ENCODE measurements at regions not wholly inside any gene's neighbourhood (a gene's known extent, or its start where the extent isn't known, plus 50 kb on each side); places are given as distances from the start of the nearest gene placed in this dataset.

DNA sequence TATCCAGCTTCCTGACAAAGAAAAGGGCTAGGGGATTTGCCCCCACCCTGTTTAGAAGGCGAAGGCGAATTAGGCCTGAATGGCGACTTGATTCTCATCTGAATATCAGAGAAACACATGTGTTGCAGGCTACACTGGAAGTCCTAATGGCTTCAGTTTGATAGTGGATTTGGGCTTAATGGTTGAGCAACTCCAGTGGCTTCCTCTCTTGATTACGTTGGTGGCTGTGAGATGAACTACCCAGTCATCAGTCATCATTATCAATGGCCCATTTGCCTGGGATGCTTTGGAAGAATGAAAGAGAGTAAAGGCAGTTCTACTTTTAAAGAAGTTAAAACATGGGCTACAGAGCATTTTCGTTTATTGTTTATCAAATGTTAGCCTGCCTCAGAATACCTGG is 60.9 kb upstream of the IL1R1 start:
- Mint-ChIP-seq H3K27ac (no peak overlapping the region), H3K9me3 (peaks cover 11% of the 10 kb centered on the region), H3K27me3 (ENCODE audit: low read depth) (no peaks in the 10 kb centered on the region), H3K36me3 (no peaks in the 10 kb centered on the region), H3K4me3 (no peak overlapping the region), H3K4me1 (peaks cover 3% of the 10 kb centered on the region; the same call in 1 of the 2 replicates)
- TF ChIP-seq, protein P1, sequence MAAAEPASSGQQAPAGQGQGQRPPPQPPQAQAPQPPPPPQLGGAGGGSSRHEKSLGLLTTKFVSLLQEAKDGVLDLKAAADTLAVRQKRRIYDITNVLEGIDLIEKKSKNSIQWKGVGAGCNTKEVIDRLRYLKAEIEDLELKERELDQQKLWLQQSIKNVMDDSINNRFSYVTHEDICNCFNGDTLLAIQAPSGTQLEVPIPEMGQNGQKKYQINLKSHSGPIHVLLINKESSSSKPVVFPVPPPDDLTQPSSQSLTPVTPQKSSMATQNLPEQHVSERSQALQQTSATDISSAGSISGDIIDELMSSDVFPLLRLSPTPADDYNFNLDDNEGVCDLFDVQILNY (CRISPR knock-in tag; IDR thresholded peaks at IDR 0.05): no peak
- TF ChIP-seq ZNF423 (CRISPR knock-in tag; IDR thresholded peaks at IDR 0.05) (no peak), JAZF1 (CRISPR knock-in tag; IDR thresholded peaks at IDR 0.05) (no peak), CBFB (CRISPR knock-in tag; IDR thresholded peaks at IDR 0.05; ENCODE audit: low read depth) (no peak), SMAD3 (CRISPR knock-in tag; IDR thresholded peaks at IDR 0.05; ENCODE audit: borderline replicate concordance) (no peak), ZNF138 (CRISPR knock-in tag; conservative IDR thresholded peaks at IDR 0.05) (no peak), TEAD1 (CRISPR knock-in tag; IDR thresholded peaks at IDR 0.05) (no peak), ELF4 (CRISPR knock-in tag; IDR thresholded peaks at IDR 0.05; ENCODE audit: low read depth) (no peak)
- TF ChIP-seq, protein P2, sequence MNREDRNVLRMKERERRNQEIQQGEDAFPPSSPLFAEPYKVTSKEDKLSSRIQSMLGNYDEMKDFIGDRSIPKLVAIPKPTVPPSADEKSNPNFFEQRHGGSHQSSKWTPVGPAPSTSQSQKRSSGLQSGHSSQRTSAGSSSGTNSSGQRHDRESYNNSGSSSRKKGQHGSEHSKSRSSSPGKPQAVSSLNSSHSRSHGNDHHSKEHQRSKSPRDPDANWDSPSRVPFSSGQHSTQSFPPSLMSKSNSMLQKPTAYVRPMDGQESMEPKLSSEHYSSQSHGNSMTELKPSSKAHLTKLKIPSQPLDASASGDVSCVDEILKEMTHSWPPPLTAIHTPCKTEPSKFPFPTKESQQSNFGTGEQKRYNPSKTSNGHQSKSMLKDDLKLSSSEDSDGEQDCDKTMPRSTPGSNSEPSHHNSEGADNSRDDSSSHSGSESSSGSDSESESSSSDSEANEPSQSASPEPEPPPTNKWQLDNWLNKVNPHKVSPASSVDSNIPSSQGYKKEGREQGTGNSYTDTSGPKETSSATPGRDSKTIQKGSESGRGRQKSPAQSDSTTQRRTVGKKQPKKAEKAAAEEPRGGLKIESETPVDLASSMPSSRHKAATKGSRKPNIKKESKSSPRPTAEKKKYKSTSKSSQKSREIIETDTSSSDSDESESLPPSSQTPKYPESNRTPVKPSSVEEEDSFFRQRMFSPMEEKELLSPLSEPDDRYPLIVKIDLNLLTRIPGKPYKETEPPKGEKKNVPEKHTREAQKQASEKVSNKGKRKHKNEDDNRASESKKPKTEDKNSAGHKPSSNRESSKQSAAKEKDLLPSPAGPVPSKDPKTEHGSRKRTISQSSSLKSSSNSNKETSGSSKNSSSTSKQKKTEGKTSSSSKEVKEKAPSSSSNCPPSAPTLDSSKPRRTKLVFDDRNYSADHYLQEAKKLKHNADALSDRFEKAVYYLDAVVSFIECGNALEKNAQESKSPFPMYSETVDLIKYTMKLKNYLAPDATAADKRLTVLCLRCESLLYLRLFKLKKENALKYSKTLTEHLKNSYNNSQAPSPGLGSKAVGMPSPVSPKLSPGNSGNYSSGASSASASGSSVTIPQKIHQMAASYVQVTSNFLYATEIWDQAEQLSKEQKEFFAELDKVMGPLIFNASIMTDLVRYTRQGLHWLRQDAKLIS (CRISPR knock-in tag; IDR thresholded peaks at IDR 0.05; ENCODE audit: borderline replicate concordance): no peak
- ChIA-PET CTCF (no interaction called here), POLR2A (no interaction called here)
- DNase-seq (ENCODE audit: low spot score) (no peak), ATAC-seq (no peak)

DNA sequence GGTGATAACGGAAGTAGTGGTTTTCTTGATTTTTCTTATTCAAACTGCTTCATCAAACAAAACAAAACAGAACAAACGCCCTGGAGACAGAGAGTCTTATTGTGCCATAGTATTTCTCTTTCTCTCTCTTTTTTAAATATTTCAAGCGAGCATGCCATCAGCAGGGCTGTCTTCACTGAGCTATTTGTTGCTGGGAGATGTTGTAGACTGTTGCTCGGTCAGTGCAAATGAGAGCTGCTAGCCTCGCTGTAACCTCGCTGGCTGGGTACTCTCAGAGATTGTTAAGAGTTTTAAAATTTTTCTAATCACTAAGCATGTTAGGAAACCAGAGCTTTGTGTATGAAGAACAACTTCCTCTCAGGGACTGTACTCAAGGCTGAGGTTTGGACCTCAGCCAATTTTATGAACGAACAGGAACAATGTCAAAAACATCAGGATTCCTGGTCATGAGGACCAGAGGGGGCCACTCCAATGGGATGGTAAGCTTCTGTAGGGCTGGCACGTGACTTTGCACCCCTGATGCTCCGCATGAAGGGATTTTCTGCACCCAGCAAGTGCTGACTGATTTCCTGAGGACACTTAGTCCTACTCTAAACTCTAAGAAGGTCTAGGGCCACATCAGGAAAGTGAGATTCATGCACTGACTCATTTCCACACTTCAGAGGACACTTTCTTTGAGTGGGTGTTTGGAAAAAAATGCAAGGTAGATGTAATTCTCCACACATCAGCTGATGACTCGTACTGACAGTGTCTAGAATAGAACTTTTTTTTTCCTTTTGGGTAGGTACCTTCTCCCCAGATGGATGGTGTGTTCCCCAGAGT is 59.8 kb upstream of the IL1R1 start:
- Mint-ChIP-seq H3K27ac (no peak overlapping the region), H3K9me3 (peaks cover 7% of the 10 kb centered on the region; the same call in 1 of the 2 replicates), H3K36me3 (no peaks in the 10 kb centered on the region), H3K27me3 (ENCODE audit: low read depth) (no peaks in the 10 kb centered on the region), H3K4me1 (peaks cover 3% of the 10 kb centered on the region; the same call in 1 of the 2 replicates), H3K4me3 (no peak overlapping the region)
- ChIA-PET CTCF (interaction anchor here (0.7 kb wide), 1 partner anchor 84 kb away, joined by 3 read pairs; no protein-coding TSS in a partner anchor), POLR2A (no interaction called here)
- ATAC-seq: no peak
- TF ChIP-seq, protein P3, sequence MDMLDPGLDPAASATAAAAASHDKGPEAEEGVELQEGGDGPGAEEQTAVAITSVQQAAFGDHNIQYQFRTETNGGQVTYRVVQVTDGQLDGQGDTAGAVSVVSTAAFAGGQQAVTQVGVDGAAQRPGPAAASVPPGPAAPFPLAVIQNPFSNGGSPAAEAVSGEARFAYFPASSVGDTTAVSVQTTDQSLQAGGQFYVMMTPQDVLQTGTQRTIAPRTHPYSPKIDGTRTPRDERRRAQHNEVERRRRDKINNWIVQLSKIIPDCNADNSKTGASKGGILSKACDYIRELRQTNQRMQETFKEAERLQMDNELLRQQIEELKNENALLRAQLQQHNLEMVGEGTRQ (CRISPR knock-in tag; IDR thresholded peaks at IDR 0.05): no peak
- no peak for TF ChIP-seq GABPB1 (CRISPR knock-in tag; IDR thresholded peaks at IDR 0.05)
- TF ChIP-seq, protein P4, sequence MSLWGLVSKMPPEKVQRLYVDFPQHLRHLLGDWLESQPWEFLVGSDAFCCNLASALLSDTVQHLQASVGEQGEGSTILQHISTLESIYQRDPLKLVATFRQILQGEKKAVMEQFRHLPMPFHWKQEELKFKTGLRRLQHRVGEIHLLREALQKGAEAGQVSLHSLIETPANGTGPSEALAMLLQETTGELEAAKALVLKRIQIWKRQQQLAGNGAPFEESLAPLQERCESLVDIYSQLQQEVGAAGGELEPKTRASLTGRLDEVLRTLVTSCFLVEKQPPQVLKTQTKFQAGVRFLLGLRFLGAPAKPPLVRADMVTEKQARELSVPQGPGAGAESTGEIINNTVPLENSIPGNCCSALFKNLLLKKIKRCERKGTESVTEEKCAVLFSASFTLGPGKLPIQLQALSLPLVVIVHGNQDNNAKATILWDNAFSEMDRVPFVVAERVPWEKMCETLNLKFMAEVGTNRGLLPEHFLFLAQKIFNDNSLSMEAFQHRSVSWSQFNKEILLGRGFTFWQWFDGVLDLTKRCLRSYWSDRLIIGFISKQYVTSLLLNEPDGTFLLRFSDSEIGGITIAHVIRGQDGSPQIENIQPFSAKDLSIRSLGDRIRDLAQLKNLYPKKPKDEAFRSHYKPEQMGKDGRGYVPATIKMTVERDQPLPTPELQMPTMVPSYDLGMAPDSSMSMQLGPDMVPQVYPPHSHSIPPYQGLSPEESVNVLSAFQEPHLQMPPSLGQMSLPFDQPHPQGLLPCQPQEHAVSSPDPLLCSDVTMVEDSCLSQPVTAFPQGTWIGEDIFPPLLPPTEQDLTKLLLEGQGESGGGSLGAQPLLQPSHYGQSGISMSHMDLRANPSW (CRISPR knock-in tag; conservative IDR thresholded peaks at IDR 0.05; ENCODE audit: low read depth): no peak
- no peak for TF ChIP-seq ZNF219 (CRISPR knock-in tag; IDR thresholded peaks at IDR 0.05; ENCODE audit: borderline replicate concordance)
- TF ChIP-seq, protein P5, sequence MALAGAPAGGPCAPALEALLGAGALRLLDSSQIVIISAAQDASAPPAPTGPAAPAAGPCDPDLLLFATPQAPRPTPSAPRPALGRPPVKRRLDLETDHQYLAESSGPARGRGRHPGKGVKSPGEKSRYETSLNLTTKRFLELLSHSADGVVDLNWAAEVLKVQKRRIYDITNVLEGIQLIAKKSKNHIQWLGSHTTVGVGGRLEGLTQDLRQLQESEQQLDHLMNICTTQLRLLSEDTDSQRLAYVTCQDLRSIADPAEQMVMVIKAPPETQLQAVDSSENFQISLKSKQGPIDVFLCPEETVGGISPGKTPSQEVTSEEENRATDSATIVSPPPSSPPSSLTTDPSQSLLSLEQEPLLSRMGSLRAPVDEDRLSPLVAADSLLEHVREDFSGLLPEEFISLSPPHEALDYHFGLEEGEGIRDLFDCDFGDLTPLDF (CRISPR knock-in tag; IDR thresholded peaks at IDR 0.05): no peak
- TF ChIP-seq ZBTB21 (CRISPR knock-in tag; IDR thresholded peaks at IDR 0.05; ENCODE audit: borderline replicate concordance): no peak
- TF ChIP-seq, protein P6, sequence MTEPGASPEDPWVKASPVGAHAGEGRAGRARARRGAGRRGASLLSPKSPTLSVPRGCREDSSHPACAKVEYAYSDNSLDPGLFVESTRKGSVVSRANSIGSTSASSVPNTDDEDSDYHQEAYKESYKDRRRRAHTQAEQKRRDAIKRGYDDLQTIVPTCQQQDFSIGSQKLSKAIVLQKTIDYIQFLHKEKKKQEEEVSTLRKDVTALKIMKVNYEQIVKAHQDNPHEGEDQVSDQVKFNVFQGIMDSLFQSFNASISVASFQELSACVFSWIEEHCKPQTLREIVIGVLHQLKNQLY (CRISPR knock-in tag; IDR thresholded peaks at IDR 0.05): no peak
- TF ChIP-seq FOXJ3 (CRISPR knock-in tag; IDR thresholded peaks at IDR 0.05; ENCODE audit: borderline replicate concordance): no peak
- TF ChIP-seq, protein P7, sequence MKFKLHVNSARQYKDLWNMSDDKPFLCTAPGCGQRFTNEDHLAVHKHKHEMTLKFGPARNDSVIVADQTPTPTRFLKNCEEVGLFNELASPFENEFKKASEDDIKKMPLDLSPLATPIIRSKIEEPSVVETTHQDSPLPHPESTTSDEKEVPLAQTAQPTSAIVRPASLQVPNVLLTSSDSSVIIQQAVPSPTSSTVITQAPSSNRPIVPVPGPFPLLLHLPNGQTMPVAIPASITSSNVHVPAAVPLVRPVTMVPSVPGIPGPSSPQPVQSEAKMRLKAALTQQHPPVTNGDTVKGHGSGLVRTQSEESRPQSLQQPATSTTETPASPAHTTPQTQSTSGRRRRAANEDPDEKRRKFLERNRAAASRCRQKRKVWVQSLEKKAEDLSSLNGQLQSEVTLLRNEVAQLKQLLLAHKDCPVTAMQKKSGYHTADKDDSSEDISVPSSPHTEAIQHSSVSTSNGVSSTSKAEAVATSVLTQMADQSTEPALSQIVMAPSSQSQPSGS (CRISPR knock-in tag; IDR thresholded peaks at IDR 0.05; ENCODE audit: borderline replicate concordance, low read depth): no peak
- TF ChIP-seq CREB1 (CRISPR knock-in tag; IDR thresholded peaks at IDR 0.05): no peak
- TF ChIP-seq GRHL2 (CRISPR knock-in tag; IDR thresholded peaks at IDR 0.05; ENCODE audit: insufficient replicate concordance, severe bottlenecking): no peak
- DNase-seq (ENCODE audit: low spot score): no peak
